ENCODE measurements at regions not wholly inside any gene's neighbourhood (a gene's known extent, or its start where the extent isn't known, plus 50 kb on each side); places are given as distances from the start of the nearest gene placed in this dataset.

GRCh38 chr10:105535478-105535877, 894.4 kb downstream of the SORCS3 start:
- H3K4ac ChIP-seq (ENCODE audit: low read depth, low read length), result no peak overlapping the region
- no peak overlapping the region for H2AFZ ChIP-seq (replicated peaks; ENCODE audit: low read length, poor library complexity)
- no peak overlapping the region for H3K18ac ChIP-seq (ENCODE audit: low read depth, low read length)
- peaks cover 6% of the 10 kb centered on the region for H3K9me3 ChIP-seq (ENCODE audit: control insufficient read depth, insufficient read depth, low read length)
- no peak overlapping the region for H3K4me3 ChIP-seq (ENCODE audit: insufficient read depth, low read depth, low read length)
- intact Hi-C loops (cut with micrococcal nuclease), result no loop called here
- no peak for ATAC-seq (ENCODE audit: low read depth)
- H3K4me2 ChIP-seq (ENCODE audit: low read depth, low read length), result no peak overlapping the region
- H4K91ac ChIP-seq (ENCODE audit: insufficient read depth, low read depth, low read length), result no peak overlapping the region
- no peaks in the 10 kb centered on the region for H4K20me1 ChIP-seq (ENCODE audit: insufficient read depth, low read length)
- H3K79me1 ChIP-seq (ENCODE audit: low read depth in 1 of 2, low read length in 2 of 2), result no peaks in the 10 kb centered on the region
- DNase-seq, result no peak
- H2BK120ac ChIP-seq (ENCODE audit: low read depth, low read length), result no peak overlapping the region
- no peak overlapping the region for H4K5ac ChIP-seq (ENCODE audit: low read depth, low read length)
- H3K14ac ChIP-seq (replicated peaks; ENCODE audit: low read depth, low read length), result no peak overlapping the region
- no peak overlapping the region for H3K27ac ChIP-seq (ENCODE audit: insufficient read depth, low read length)
- no peak overlapping the region for H3K23ac ChIP-seq (ENCODE audit: low read depth, low read length)
- H3K27me3 ChIP-seq (ENCODE audit: control insufficient read depth, insufficient read depth, low read length), result no peaks in the 10 kb centered on the region
- no peak overlapping the region for H3K56ac ChIP-seq (ENCODE audit: extremely low read depth, insufficient read depth, low read length)
- no peak overlapping the region for H2AK9ac ChIP-seq (replicated peaks; ENCODE audit: low read depth, low read length, poor library complexity)
- dilution Hi-C loops (cut with HindIII; ENCODE audit: low sequenced_read_pairs, unreplicated experiment), result no loop called here
- H3K9ac ChIP-seq (ENCODE audit: low read depth, low read length), result no peak overlapping the region
- H3K4me1 ChIP-seq (ENCODE audit: control insufficient read depth, insufficient read depth, low read length), result no peaks in the 10 kb centered on the region
- no peak overlapping the region for H4K8ac ChIP-seq (ENCODE audit: low read depth in 2 of 2, low read length in 2 of 2)
- TF ChIP-seq FOS (IDR thresholded peaks at IDR 0.05; ENCODE audit: low read depth, low read length), result no peak
- TF ChIP-seq POLR2A (IDR thresholded peaks at IDR 0.05; ENCODE audit: low read depth, low read length), result no peak
- no peak for TF ChIP-seq CEBPB (IDR thresholded peaks at IDR 0.05; ENCODE audit: low read depth, low read length)
- no peak for TF ChIP-seq RAD21 (IDR thresholded peaks at IDR 0.05; ENCODE audit: low read length)
- no peak for TF ChIP-seq CHD1 (IDR thresholded peaks at IDR 0.05; ENCODE audit: low read depth, low read length)
- no peak for TF ChIP-seq MAZ (IDR thresholded peaks at IDR 0.05; ENCODE audit: borderline replicate concordance, low read depth, low read length)
- no peak for TF ChIP-seq RFX5 (IDR thresholded peaks at IDR 0.05; ENCODE audit: low read depth, low read length)
- no peak for TF ChIP-seq CTCF (conservative IDR thresholded peaks at IDR 0.05; ENCODE audit: low read depth, low read length)
- no peak for TF ChIP-seq NFE2L2 (IDR thresholded peaks at IDR 0.05; ENCODE audit: low read depth, low read length)
- TF ChIP-seq USF2 (IDR thresholded peaks at IDR 0.05; ENCODE audit: low read depth, low read length), result no peak
- TF ChIP-seq ELK1 (IDR thresholded peaks at IDR 0.05; ENCODE audit: borderline replicate concordance, low read depth, low read length), result no peak
- TF ChIP-seq MAFK (IDR thresholded peaks at IDR 0.05; ENCODE audit: low read depth, low read length), result no peak
- no peak for TF ChIP-seq BHLHE40 (IDR thresholded peaks at IDR 0.05; ENCODE audit: low read depth, low read length)
- no peak for TF ChIP-seq MXI1 (IDR thresholded peaks at IDR 0.05; ENCODE audit: borderline replicate concordance, low read depth, low read length)
- TF ChIP-seq SMC3 (IDR thresholded peaks at IDR 0.05; ENCODE audit: low read depth, low read length), result no peak
- TF ChIP-seq RCOR1 (IDR thresholded peaks at IDR 0.05; ENCODE audit: insufficient replicate concordance, low read length), result no peak
- no peak overlapping the region for H2BK5ac ChIP-seq (ENCODE audit: low read depth, low read length, poor library complexity, severe bottlenecking)
- ChIA-PET POLR2A (ENCODE audit: unreplicated experiment) (no interaction called here), CTCF (no interaction called here)
- no TSS peak for BruUV-seq (replicated peaks)
- no peaks in the 10 kb centered on the region for H3K9me1 ChIP-seq (ENCODE audit: insufficient read depth, low read length)
- no peaks in the 10 kb centered on the region for H3K36me3 ChIP-seq (ENCODE audit: control insufficient read depth, insufficient read depth, low read length)
- no peak overlapping the region for H2BK20ac ChIP-seq (ENCODE audit: low read depth, low read length)
- H2AK5ac ChIP-seq (ENCODE audit: low read depth, low read length), result no peak overlapping the region
- in situ Hi-C loops (cut with MboI; ENCODE audit: low sequenced_read_pairs), result no loop called here
- no peak overlapping the region for H2BK15ac ChIP-seq (ENCODE audit: low read depth, low read length)
- WGBS, 2 experiments (ENCODE audit: extremely low coverage in 2 of 2, insufficient read length in 1 of 2), result 33% methylated on average over 1 of the region's 3 CpGs; no CpG with 5 or more reads in 1 of the 2 experiments
